ENCODE measurements at regions not wholly inside any gene's neighbourhood (a gene's known extent, or its start where the extent isn't known, plus 50 kb on each side); places are given as distances from the start of the nearest gene placed in this dataset.

GRCh38 chr9:36487482-36488388 is 85.0 kb upstream of the MELK start:
- peaks cover 32% of the 10 kb centered on the region; the same call in 1 of the 2 replicates for H3K4me1 ChIP-seq (ENCODE audit: insufficient read depth, low read length)
- H3K27me3 ChIP-seq (ENCODE audit: insufficient read depth, low read length), result no peaks in the 10 kb centered on the region
- H3K27ac ChIP-seq (ENCODE audit: low read length), result peak overlapping the region; percentile 92
- H3K9ac ChIP-seq (ENCODE audit: low read depth, low read length), result peak overlapping the region; percentile 84; the same call in 1 of the 2 replicates
- H3K9me3 ChIP-seq (ENCODE audit: insufficient read depth, low read depth, low read length), result no peaks in the 10 kb centered on the region
- peaks cover 2% of the 10 kb centered on the region; the same call in 1 of the 2 replicates for H3K36me3 ChIP-seq (ENCODE audit: insufficient read depth, low read depth, low read length)
- H3K4me3 ChIP-seq (ENCODE audit: low read length), result peak overlapping the region; percentile 84

GRCh38 chr9:36486933-36487481 is 85.7 kb upstream of the MELK start:
- Histone ChIP-seq H3K9ac (ENCODE audit: low read depth, low read length) (peak overlapping the region; percentile 85), H3K36me3 (ENCODE audit: insufficient read depth, low read depth, low read length) (peaks cover 4% of the 10 kb centered on the region; the same call in 1 of the 2 replicates), H3K9me3 (ENCODE audit: insufficient read depth, low read depth, low read length) (no peaks in the 10 kb centered on the region), H3K27ac (ENCODE audit: low read length) (no peak overlapping the region), H3K4me3 (ENCODE audit: low read length) (peak overlapping the region; percentile 82), H3K27me3 (ENCODE audit: insufficient read depth, low read length) (no peaks in the 10 kb centered on the region), H3K4me1 (ENCODE audit: insufficient read depth, low read length) (peaks cover 32% of the 10 kb centered on the region; the same call in 1 of the 2 replicates)

GRCh38 chr9:36486329-36486932 is 86.3 kb upstream of the MELK start:
- Histone ChIP-seq H3K9ac (ENCODE audit: low read depth, low read length) (peak overlapping the region; percentile 85), H3K9me3 (ENCODE audit: insufficient read depth, low read depth, low read length) (no peaks in the 10 kb centered on the region), H3K27ac (ENCODE audit: low read length) (peak overlapping the region; percentile 60), H3K4me1 (ENCODE audit: insufficient read depth, low read length) (peaks cover 37% of the 10 kb centered on the region; the same call in 1 of the 2 replicates), H3K36me3 (ENCODE audit: insufficient read depth, low read depth, low read length) (peaks cover 4% of the 10 kb centered on the region; the same call in 1 of the 2 replicates), H3K27me3 (ENCODE audit: insufficient read depth, low read length) (no peaks in the 10 kb centered on the region), H3K4me3 (ENCODE audit: low read length) (peak overlapping the region; percentile 82)

- Histone ChIP-seq H3K9me3 (ENCODE audit: insufficient read depth, low read depth, low read length) (no peaks in the 10 kb centered on the region), H3K4me3 (ENCODE audit: low read length) (peak overlapping the region; percentile 82), H3K27ac (ENCODE audit: low read length) (peak overlapping the region; percentile 60), H3K4me1 (ENCODE audit: insufficient read depth, low read length) (peaks cover 37% of the 10 kb centered on the region; the same call in 1 of the 2 replicates), H3K36me3 (ENCODE audit: insufficient read depth, low read depth, low read length) (peaks cover 4% of the 10 kb centered on the region; the same call in 1 of the 2 replicates), H3K27me3 (ENCODE audit: insufficient read depth, low read length) (no peaks in the 10 kb centered on the region), H3K9ac (ENCODE audit: low read depth, low read length) (peak overlapping the region; percentile 85)
These were observed 85.7 kb upstream of the RNF38 start for GRCh38 chr9:36485647-36486328.

GRCh38 chr9:36484124-36484523 is 84.1 kb upstream of the RNF38 start:
- H3K36me3 ChIP-seq (ENCODE audit: insufficient read depth, low read depth, low read length), result peaks cover 4% of the 10 kb centered on the region; the same call in 1 of the 2 replicates
- H3K9me3 ChIP-seq (ENCODE audit: insufficient read depth, low read depth, low read length), result no peaks in the 10 kb centered on the region
- H3K27ac ChIP-seq (ENCODE audit: low read length), result no peak overlapping the region
- H3K4me3 ChIP-seq (ENCODE audit: low read length), result peak overlapping the region; percentile 24; the same call in 1 of the 2 replicates
- H3K9ac ChIP-seq (ENCODE audit: low read depth, low read length), result no peak overlapping the region
- H3K27me3 ChIP-seq (ENCODE audit: insufficient read depth, low read length), result no peaks in the 10 kb centered on the region
- H3K4me1 ChIP-seq (ENCODE audit: insufficient read depth, low read length), result peaks cover 34% of the 10 kb centered on the region; the same call in 1 of the 2 replicates

GRCh38 chr9:36479101-36479500 is 79.0 kb upstream of the RNF38 start:
- Histone ChIP-seq H3K4me1 (ENCODE audit: insufficient read depth, low read length) (peaks cover 16% of the 10 kb centered on the region; the same call in 1 of the 2 replicates), H3K36me3 (ENCODE audit: insufficient read depth, low read depth, low read length) (peaks cover 4% of the 10 kb centered on the region; the same call in 1 of the 2 replicates), H3K9me3 (ENCODE audit: insufficient read depth, low read depth, low read length) (no peaks in the 10 kb centered on the region), H3K9ac (ENCODE audit: low read depth, low read length) (no peak overlapping the region), H3K27ac (ENCODE audit: low read length) (no peak overlapping the region), H3K4me3 (ENCODE audit: low read length) (no peak overlapping the region), H3K27me3 (ENCODE audit: insufficient read depth, low read length) (no peaks in the 10 kb centered on the region)

GRCh38 chr9:36471359-36471758 is 71.3 kb upstream of the RNF38 start:
- Histone ChIP-seq H3K9ac (ENCODE audit: low read depth, low read length) (no peak overlapping the region), H3K27ac (ENCODE audit: low read length) (no peak overlapping the region), H3K36me3 (ENCODE audit: insufficient read depth, low read depth, low read length) (no peaks in the 10 kb centered on the region), H3K27me3 (ENCODE audit: insufficient read depth, low read length) (no peaks in the 10 kb centered on the region), H3K4me3 (ENCODE audit: low read length) (no peak overlapping the region), H3K4me1 (ENCODE audit: insufficient read depth, low read length) (no peaks in the 10 kb centered on the region; the same call in 1 of the 2 replicates), H3K9me3 (ENCODE audit: insufficient read depth, low read depth, low read length) (no peaks in the 10 kb centered on the region)

GRCh38 chr9:36470643-36471290 is 70.7 kb upstream of the RNF38 start:
- Histone ChIP-seq H3K36me3 (ENCODE audit: insufficient read depth, low read depth, low read length) (no peaks in the 10 kb centered on the region), H3K9ac (ENCODE audit: low read depth, low read length) (no peak overlapping the region), H3K27ac (ENCODE audit: low read length) (no peak overlapping the region), H3K4me1 (ENCODE audit: insufficient read depth, low read length) (no peaks in the 10 kb centered on the region; the same call in 1 of the 2 replicates), H3K4me3 (ENCODE audit: low read length) (no peak overlapping the region), H3K27me3 (ENCODE audit: insufficient read depth, low read length) (no peaks in the 10 kb centered on the region), H3K9me3 (ENCODE audit: insufficient read depth, low read depth, low read length) (no peaks in the 10 kb centered on the region)

- no peak overlapping the region for H3K9ac ChIP-seq (ENCODE audit: low read depth, low read length)
- H3K27ac ChIP-seq (ENCODE audit: low read length), result no peak overlapping the region
- no peak overlapping the region for H3K4me3 ChIP-seq (ENCODE audit: low read length)
- peaks cover 14% of the 10 kb centered on the region for H3K36me3 ChIP-seq (ENCODE audit: insufficient read depth, low read depth, low read length)
- H3K4me1 ChIP-seq (ENCODE audit: insufficient read depth, low read length), result peaks cover 4% of the 10 kb centered on the region; the same call in 1 of the 2 replicates
- no peaks in the 10 kb centered on the region for H3K27me3 ChIP-seq (ENCODE audit: insufficient read depth, low read length)
- H3K9me3 ChIP-seq (ENCODE audit: insufficient read depth, low read depth, low read length), result no peaks in the 10 kb centered on the region
These were observed 63.4 kb upstream of the RNF38 start for GRCh38 chr9:36463467-36463866.

- Histone ChIP-seq H3K4me1 (ENCODE audit: insufficient read depth, low read length) (peaks cover 4% of the 10 kb centered on the region; the same call in 1 of the 2 replicates), H3K4me3 (ENCODE audit: low read length) (no peak overlapping the region), H3K9me3 (ENCODE audit: insufficient read depth, low read depth, low read length) (no peaks in the 10 kb centered on the region), H3K27me3 (ENCODE audit: insufficient read depth, low read length) (no peaks in the 10 kb centered on the region), H3K36me3 (ENCODE audit: insufficient read depth, low read depth, low read length) (peaks cover 21% of the 10 kb centered on the region), H3K9ac (ENCODE audit: low read depth, low read length) (no peak overlapping the region), H3K27ac (ENCODE audit: low read length) (no peak overlapping the region)
These were observed 62.2 kb upstream of the RNF38 start for GRCh38 chr9:36462245-36462644.
